ENCODE measurements at regions not wholly inside any gene's neighbourhood (a gene's known extent, or its start where the extent isn't known, plus 50 kb on each side); places are given as distances from the start of the nearest gene placed in this dataset.
"Not testable (repeated sequence)": the region's sequence is repeated elsewhere in the genome, so short reads cannot be mapped to it uniquely, and the experiment has no call there.

DNA sequence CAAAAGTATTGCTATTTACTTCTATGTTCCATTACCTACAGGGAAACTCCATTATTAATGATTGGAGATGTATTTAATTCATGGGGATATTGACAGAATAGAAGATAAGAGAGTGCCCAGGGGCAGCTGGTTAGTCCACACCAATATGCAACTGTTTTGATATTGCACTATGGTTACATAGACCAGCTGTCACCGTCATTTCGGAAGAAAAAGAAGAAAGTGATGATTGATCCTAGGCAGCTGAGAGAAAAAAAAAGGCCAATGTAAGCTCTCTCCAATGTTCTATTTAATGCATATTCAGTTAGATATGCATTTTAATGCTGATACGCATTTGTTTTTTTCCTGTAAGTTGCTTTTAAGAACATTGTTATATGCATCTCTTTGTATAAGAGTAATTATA lies 1367.2 kb downstream of the KCNT2 start:
- DNase-seq (ENCODE audit: low read depth in 2 of 3, low spot score in 1 of 3), result no peak

DNA sequence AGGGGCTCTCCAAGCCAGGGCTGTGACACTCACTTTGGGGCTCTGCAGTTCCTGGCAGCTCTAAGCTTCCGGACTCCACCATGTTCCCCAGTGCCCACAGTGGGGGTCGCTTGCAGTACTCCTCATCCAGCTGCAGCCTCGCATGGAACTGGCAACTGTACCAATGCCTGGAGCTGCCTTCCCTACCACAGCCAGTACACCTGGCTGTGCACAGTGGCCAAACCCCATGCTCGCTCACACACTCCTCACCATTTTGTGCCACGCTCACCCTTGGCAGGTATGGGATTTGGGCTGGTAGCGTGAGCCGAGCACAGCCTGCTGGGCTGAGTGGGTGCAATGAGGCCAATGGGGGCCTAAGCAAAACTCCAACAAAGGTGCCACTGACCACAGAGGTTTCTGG lies 1369.9 kb downstream of the KCNT2 start:
- DNase-seq (ENCODE audit: low read depth in 2 of 3, low spot score in 1 of 3), result no peak

DNA sequence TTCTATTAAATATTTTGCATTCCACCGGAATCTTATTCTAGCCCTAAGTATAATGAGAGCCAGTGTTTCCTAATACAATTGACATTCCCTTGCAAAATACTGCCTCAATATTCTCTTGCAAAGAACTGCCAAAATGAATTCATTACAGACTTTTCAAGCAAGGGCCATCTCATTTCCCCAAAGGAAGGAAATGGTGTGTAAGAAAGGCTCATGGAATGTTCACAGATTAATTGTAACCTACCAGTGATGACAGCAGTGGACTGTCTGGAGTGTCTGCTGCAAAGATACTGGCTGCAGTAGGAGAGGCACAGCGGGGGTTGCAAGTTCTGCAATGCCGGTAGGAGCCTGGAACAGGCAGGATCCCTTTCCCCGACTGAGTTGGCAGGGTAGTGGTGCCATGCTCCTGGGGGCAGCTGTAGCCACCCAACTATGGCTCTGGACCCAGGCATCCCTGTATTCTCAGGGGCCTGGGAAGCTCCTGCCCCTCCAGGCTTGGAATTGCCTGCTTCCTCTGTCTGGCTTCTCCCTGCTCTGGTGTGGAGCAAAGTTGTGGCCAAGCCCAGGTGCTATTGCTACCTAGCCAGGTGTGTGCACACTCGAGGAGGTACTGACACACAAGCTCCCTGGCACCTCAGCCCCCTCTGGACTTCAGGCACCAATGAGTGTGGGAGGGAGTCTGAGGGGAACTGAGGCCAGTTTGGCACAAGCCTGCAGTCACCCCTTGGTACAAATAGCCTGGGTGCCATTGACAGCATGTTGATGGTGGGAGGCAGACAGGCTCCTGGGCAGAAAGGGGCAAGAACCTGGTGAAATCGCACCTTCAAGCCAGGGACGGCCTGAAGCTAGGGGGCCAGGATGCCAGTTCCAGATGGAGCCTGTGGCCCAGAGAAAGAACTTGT lies 1371.0 kb downstream of the KCNT2 start:
- DNase-seq (ENCODE audit: low read depth in 2 of 3, low spot score in 1 of 3), result no peak

DNA sequence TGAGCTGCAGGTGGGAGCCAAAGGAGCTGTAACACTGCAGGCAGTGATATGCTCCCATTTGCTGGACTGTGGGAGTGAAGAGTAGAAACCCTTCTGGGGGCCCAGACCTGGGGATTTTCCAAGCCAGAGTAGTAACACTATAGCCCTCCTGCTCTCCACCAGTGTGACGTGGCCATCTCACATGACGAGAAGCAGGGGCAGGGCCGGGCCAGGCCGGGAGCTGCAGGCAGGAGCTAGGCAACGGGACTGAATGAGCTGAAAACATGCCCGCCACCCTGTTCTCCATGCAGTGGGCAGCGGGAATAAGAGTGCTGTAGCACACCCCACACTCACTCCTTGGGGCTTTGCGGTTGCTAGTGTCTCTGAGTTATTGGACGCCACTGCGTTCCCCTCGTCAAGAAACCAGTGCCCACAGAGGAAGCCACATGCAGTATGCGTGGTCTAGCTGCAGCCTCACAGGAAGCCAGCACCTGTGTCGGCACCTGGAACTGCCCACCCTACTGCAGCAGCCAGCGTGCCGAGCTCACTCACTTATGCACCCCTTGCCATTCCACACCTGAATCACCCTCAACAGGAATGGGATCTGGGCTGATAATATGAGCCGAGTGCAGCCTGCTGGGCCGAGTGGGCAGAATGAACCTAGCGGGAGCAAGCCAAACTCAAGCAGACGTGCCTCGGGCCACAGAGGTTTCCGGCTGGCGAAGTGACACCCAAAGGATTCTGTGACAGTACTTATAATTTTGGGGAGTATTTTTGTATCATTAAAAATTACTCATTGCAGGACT lies 1389.6 kb downstream of the KCNT2 start:
- no peak for DNase-seq (ENCODE audit: low read depth in 2 of 3, low spot score in 1 of 3)

DNA sequence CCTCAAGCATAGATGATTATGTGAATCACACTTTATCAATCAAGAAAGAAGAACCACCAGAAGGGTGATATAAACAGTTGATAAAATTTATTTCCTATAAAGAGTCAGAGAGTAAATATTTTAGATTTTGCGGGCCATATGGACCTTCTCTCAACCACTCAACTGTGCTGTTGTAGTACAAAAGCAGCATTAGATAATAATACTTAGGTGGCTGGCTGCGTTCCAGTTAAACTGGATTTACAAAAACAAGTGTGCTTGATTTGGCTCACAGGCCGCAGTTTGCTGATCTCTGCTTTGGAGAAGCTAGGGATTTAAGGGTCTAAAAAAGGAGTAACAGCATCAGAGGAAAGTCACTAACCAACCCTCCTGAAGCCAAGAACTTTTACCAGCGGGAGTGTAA lies 1406.0 kb downstream of the KCNT2 start:
- DNase-seq (ENCODE audit: low read depth in 2 of 3, low spot score in 1 of 3), result no peak

- no peak for DNase-seq (ENCODE audit: low read depth in 2 of 3, low spot score in 1 of 3)
These were observed 1407.5 kb downstream of the KCNT2 start for GRCh38 chr1:195200772-195201171.

DNA sequence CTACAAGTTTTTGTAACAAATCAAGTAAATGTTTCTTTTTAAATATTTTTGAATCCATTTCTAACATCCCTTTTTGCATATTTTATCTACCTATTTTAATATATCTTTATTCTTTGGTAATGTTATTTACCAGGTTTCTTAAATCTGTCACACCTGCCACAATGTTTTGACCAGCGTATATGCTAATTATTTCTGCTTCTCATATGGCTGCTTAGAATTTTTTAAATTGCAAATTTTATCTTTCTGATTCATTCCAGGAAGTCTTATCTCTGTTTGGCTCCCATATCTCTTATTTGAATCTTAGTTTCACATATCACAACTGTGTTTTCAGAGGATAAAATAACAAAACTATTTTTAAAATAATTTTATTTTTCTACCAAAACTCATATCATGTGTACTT lies 1411.1 kb downstream of the KCNT2 start:
- DNase-seq (ENCODE audit: low read depth in 2 of 3, low spot score in 1 of 3), result no peak

- no peak for DNase-seq (ENCODE audit: low read depth in 2 of 3, low spot score in 1 of 3)
These were observed 1412.7 kb downstream of the KCNT2 start for GRCh38 chr1:195195423-195196057.

GRCh38 chr1:195193134-195193533 lies 1415.1 kb downstream of the KCNT2 start:
- no peak for DNase-seq (ENCODE audit: low read depth in 2 of 3, low spot score in 1 of 3)

GRCh38 chr1:195188821-195189220 lies 1419.4 kb downstream of the KCNT2 start:
- no peak for DNase-seq (ENCODE audit: low read depth in 2 of 3, low spot score in 1 of 3)

DNA sequence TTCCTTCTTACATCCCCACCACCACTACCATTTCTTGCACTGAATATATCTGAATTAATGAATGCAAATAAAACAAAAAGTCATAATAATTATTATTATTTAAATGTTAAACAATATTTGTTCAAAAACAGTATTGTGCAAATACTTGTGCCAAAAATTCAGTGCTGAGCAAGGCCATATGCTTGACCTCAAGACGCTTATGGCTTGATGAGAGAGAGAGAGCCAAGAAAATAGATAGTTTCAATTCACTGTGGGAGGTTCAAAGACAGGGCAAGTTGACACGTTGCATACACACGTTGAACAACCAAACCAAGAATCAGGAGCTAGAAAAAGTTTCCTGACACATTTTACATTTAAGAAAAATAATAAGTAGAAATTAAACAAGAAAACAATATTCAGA lies 1421.7 kb downstream of the KCNT2 start:
- no peak for DNase-seq (ENCODE audit: low read depth in 2 of 3, low spot score in 1 of 3)

DNA sequence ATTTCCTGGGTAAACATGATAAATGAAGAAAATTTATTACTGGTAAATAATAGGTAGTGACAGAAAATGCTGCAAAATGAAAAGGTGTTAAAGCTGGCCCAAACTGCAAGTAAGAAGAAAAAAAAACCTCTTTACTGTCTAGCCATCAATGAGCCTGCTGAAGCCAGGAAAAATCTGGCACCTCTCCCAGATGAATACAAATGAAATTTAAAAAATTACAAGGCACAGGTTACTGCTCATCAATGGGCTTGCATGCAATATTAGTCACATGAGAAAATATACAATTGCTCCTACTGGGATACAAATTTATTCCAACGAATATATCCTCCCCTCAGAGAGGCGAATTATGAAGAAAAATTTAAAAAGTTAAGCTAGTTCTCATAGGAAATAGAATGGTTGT lies 1422.5 kb downstream of the KCNT2 start:
- no peak for DNase-seq (ENCODE audit: low read depth in 2 of 3, low spot score in 1 of 3)

DNA sequence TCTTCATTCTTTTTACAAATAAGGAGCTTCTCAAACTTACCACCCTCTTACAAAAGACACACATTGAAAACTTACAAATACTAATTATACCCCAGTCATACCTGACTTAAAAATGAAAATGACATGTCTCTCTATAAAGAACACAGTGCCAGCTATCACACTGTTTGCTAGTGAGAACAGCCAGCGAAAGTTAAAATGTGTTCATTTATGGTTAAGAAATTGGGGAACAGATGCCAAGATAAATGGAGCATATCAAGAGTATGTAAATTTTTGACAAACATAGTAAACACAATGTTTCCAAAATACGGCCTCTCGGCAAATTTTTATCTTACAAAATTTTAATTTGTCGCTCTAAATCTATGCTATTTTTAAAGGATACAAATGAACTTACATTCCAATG lies 1422.9 kb downstream of the KCNT2 start:
- no peak for DNase-seq (ENCODE audit: low read depth in 2 of 3, low spot score in 1 of 3)

DNA sequence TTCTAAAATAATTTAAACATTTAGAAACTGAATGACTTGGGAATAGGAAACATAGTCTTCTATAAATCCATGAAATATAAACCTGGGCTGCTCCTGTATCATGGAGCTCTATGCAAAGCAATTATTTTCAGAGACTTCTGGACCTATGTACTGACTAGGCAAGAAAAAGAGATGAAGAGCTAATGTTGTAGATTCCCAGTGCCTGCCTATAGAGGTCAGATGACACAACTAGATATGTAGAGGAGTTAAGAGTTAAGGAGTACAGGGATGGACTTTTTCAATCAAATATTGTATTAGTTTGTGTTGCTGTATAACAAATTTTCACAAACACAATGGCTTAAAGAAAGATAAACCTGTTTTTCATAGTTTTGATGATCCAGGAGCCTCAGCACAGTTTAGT lies 1434.5 kb downstream of the KCNT2 start:
- no peak for DNase-seq (ENCODE audit: low read depth in 2 of 3, low spot score in 1 of 3)

DNA sequence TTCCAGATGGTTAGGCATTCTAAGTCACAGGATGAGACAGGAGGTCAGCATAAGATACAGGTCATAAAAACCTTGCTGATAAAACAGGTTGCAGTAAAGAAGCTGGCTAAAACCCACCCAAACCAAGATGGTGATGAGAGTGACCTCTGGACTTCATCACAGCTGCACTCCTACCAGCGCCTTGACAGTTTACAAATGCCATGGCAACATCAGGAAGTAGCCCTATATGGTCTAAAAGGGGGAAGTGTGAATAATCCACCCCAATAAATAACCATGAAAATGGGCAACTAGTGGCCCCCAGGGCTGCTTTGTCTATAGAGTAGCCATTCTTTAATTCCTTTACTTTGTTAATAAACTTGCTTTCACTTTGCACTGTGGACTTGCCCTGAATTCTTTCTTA lies 1448.4 kb downstream of the KCNT2 start:
- not testable (repeated sequence) for DNase-seq (ENCODE audit: low read depth in 2 of 3, low spot score in 1 of 3)

GRCh38 chr1:195158091-195158490 lies 1450.1 kb downstream of the KCNT2 start:
- no peak for DNase-seq (ENCODE audit: low read depth in 2 of 3, low spot score in 1 of 3)

DNA sequence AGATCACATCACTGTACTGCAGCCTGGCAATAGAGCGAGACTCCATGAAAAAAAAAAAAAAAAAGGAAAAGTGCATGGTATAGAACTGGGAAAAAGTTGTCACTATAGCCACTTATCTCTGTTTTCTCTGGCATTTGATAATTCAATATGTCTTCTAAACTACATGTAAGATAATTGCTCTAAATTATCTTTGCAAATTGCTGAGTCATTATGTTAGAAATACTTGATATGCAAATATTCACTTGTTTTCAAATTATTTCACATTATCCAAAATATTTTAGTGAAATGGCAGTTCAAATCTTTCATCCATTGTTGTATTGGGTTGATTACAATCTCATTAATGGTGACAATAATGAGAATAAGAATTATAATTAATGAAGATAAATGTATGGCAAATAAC lies 1455.1 kb downstream of the KCNT2 start:
- DNase-seq (ENCODE audit: low read depth in 2 of 3, low spot score in 1 of 3), result no peak

GRCh38 chr1:195150768-195151167 lies 1457.5 kb downstream of the KCNT2 start:
- DNase-seq (ENCODE audit: low read depth in 2 of 3, low spot score in 1 of 3), result no peak

DNA sequence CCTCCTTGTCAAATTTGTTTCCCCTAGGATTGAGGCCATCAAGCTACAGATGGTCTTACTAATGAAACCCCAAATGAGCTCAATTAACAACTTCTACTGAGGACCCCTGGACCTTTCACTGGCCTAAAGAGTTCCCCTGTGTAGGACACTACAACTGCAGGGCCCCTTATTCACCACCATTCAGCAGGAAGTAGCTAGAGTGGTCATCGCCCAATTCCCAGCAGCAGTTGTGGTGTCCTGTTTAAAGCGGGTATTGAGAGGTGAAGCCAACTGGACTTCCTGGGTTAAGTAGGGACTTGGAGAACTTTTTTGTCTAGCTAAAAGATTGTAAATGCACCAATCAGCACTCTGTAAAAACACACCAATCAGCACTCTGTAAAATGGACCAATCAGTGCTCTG lies 1466.9 kb downstream of the KCNT2 start:
- DNase-seq (ENCODE audit: low read depth in 2 of 3, low spot score in 1 of 3), result no peak

DNA sequence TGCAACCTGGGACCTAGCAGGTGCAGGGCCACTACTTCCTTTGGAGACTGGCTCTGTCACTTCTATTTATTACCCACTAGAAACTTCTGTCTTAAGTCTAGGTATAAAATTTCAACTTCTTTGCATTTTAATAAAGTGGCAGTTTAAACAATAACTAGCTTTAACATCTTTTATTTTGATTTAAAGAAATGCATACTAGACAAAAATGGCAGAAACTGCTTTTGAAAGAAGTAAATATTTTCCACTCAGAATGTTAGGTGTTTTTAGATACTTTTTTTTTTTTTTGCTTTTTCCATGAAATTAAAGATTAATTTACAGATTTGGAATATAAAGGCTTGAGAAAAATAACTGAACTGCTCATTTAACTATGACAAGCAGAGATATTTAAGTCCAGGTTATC lies 1477.6 kb downstream of the KCNT2 start:
- DNase-seq (ENCODE audit: low read depth in 2 of 3, low spot score in 1 of 3), result no peak

DNA sequence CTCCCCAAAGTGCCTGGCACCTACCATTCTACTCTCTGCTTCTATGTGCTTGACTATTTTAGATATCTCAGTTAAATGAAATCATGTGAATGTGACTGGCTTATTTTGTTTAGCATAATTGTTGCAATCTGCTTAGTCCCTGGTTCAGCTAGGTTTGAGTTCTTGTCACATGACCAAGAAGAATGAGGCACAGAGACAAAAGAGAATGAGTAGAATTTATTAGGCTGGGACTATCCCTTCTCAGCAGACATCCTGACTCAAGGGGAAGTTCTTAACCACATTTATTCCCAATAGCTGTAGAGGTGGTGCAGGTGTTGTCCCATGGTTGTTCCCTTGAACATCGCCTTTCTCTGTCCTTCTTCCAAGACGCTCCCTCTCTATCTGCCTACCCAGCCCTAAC lies 1485.7 kb downstream of the KCNT2 start:
- no peak for DNase-seq (ENCODE audit: low read depth in 2 of 3, low spot score in 1 of 3)

GRCh38 chr1:195113471-195113870 lies 1494.8 kb downstream of the KCNT2 start:
- DNase-seq (ENCODE audit: low read depth in 2 of 3, low spot score in 1 of 3), result no peak

All from stimulated activated CD4-positive, alpha-beta T cell treated with anti-CD3 and anti-CD28 coated beads, Interleukin-12 subunit alpha, Interleukin-12 subunit beta, amount 100 ng/mL, for 48 hours (primary cell).